IgD-negative memory B cell (primary cell): ENCODE measurements at regions not wholly inside any gene's neighbourhood (a gene's known extent, or its start where the extent isn't known, plus 50 kb on each side); places are given as distances from the start of the nearest gene placed in this dataset.
"Not testable (repeated sequence)": the region's sequence is repeated elsewhere in the genome, so short reads cannot be mapped to it uniquely, and the experiment has no call there.

Experiments
- H3K27ac Mint-ChIP-seq, 3 donors: one replicate each; pipeline ENCODE4 v1.8.0; 2020 to 2022; ENCODE audit warnings: mild to moderate bottlenecking in 3 of 3, mixed read lengths in 3 of 3, moderate library complexity in 1 of 3
- H3K27me3 Mint-ChIP-seq: one replicate; pipeline ENCODE4 v1.8.0; 2021; ENCODE audit warnings: mixed read lengths
- H3K36me3 Mint-ChIP-seq: one replicate; pipeline ENCODE4 v1.8.0; 2020; ENCODE audit warnings: mild to moderate bottlenecking, mixed read lengths
- H3K4me1 Mint-ChIP-seq, 3 donors: one replicate each; pipeline ENCODE4 v1.8.0; 2020 to 2022; ENCODE audit warnings: mixed read lengths in 3 of 3, mild to moderate bottlenecking in 1 of 3
- H3K4me3 Mint-ChIP-seq, 4 donors: one replicate each; pipeline ENCODE4 v1.8.0; 2020 to 2022; ENCODE audit warnings: mild to moderate bottlenecking in 4 of 4, mixed read lengths in 4 of 4, moderate library complexity in 3 of 4
- H3K9me3 Mint-ChIP-seq, 3 donors: one replicate each; pipeline ENCODE4 v1.8.0; 2020 to 2021; ENCODE audit warnings: mixed read lengths in 3 of 3, mild to moderate bottlenecking in 1 of 3

DNA sequence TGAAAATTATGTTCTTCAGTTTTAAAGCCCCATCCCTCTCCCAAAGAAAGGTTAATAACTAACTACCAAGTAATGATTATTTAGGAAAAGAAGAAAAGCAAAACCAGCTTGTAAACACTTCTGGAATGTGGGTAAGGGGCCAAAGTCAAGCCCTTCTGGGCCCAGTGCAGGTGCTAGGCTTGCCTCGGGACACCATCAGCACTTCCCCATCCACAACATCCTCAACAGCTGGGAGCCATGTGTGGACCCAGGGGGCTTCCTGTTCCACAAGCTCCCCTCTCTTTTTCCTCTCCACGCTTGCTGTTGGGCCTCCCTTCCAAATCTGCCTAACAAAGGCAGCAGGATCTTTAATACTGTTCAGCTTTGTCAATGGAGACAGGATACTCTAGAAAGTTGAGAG, 58.4 kb upstream of the CSPG4 start:
- not testable (repeated sequence) for H3K27me3 Mint-ChIP-seq, H3K36me3 Mint-ChIP-seq, H3K27ac Mint-ChIP-seq, H3K4me3 Mint-ChIP-seq, H3K4me1 Mint-ChIP-seq, H3K9me3 Mint-ChIP-seq

- H3K36me3 Mint-ChIP-seq, result no peaks in the 10 kb centered on the region
- no peak overlapping the region for H3K4me3 Mint-ChIP-seq
- H3K9me3 Mint-ChIP-seq, result no peaks in the 10 kb centered on the region
- H3K27ac Mint-ChIP-seq, result peak overlapping the region in 1 of 3 donors; percentile 50
- no peaks in the 10 kb centered on the region for H3K4me1 Mint-ChIP-seq
- no peaks in the 10 kb centered on the region for H3K27me3 Mint-ChIP-seq
Observed at GRCh38 chr15:75770131-75770530, 57.5 kb upstream of the CSPG4 start.

GRCh38 chr15:75768526-75768925, 55.9 kb upstream of the CSPG4 start:
- not testable (repeated sequence) for H3K27ac Mint-ChIP-seq, H3K27me3 Mint-ChIP-seq, H3K36me3 Mint-ChIP-seq

DNA sequence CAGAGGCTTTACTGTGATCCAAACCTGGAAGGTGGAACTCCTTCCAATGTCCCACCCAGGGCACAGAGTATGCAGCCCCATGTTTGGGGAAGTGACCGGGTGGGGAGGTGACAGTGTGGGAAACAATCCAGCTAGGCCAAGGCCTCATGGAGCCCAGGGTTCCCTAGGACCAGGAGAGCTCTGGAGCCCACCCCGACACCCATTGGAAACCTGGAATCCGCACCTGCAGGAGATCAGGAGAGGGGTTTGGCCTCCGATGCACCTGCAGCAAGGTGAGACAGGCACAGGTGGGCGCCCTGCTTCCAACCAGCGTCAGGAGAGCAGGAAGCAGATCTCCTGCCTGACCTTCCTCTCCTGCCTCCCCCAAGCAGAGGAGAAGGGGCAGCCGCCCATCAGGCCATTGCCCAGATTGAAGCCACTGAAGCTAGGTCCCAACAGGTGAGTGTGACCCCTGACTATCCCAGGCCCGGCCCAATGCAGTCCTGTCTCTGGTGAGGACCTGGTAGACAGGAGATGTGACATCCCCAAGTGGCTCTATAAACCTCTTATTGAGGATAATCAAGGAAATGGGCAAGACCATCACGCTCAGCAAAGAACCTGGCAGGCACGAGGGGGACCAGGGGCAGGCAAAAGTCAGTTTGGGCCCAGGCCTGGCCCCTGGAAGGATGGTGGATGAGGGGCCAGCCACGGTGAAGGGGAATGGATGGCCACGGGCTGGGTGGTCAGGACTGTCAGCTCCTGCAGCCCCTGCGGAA, 53.1 kb upstream of the CSPG4 start:
- not testable (repeated sequence) for H3K36me3 Mint-ChIP-seq, H3K27ac Mint-ChIP-seq, H3K4me1 Mint-ChIP-seq, H3K27me3 Mint-ChIP-seq, H3K4me3 Mint-ChIP-seq, H3K9me3 Mint-ChIP-seq

More at GRCh38 chr15:75768526-75768925, 55.9 kb upstream of the CSPG4 start:
- H3K9me3 Mint-ChIP-seq, H3K4me3 Mint-ChIP-seq, H3K4me1 Mint-ChIP-seq: not testable (repeated sequence)

DNA sequence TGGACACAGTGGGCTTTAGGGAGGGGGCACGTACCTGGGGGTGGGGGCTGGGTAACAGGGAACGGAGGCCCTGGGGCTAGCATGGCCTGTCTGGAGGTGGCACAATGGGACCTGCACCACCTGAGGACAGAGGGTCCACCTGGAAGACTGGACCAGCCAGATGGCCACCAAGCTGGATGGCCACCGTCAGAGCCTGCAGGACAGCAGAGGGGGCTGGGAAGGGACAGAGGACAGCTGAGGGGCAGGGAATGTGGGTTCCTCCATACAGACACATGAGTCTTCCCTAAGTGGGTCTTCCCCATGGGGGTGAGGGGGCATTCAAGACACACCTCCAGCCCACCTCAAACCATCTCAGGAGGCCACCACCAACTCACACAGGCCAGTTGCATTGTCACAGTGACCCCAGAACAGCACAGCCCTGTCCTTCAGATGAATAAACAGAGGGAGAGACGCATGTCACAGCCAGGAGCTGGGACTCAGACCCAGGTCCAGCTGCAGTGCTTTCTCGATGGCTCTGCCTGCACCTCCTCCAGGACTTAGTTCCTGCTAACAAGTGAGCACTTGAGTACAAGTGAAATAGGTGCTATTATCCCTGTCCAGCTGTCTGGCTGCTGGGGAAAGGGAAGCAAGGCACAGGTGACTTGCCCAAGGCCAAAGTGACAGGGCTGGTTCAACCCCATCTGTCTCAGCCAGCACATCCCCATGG, 52.4 kb upstream of the CSPG4 start:
- H3K4me3 Mint-ChIP-seq, H3K9me3 Mint-ChIP-seq, H3K36me3 Mint-ChIP-seq, H3K27me3 Mint-ChIP-seq, H3K27ac Mint-ChIP-seq, H3K4me1 Mint-ChIP-seq: not testable (repeated sequence)

DNA sequence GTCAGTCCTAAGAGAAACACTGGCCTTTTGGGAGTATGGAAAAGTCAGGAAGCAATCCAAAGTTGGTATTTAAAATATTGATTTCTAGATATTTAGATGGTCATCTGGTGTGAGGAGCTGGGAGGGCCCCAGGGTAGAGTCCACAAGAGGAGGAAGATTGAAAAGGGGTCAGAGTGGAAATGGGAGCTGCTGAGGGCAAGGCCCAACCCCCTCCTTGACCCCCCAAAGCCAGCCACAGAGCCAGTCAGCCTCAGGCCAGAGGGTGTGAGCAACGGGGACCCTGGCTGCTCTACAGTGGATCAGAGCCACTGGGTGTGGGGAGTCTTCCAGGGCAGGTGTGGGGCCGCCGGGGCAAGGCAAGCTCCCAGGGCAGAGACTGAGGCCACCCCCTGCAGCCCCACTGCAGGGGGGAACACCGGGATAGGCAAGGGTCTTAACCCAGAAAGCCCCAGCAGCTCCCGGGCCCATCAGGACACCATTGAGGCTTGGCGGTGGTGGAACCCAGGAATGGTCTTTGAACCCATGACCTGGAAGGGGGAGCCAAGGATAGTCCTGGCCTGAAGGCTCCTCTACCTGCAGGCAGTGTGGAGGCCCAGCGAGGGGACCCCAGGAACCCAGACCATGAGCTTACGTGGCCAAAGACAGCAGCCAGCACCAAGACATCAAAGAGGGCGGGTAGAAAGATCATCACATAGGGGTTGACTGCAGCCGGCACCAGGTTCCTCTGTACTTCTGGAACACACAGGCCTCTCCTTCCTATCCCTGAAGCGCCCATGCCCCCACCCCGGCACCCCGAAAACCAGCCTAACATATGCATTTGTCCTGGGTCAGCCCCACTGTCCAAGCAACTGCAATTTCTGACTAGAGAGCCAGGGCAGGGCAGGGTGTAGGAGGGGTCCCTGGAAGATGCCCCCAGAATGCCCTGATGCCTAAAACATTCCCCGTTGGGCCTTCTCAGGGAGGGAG, 51.3 kb upstream of the CSPG4 start:
- H3K27me3 Mint-ChIP-seq, H3K4me3 Mint-ChIP-seq, H3K36me3 Mint-ChIP-seq, H3K27ac Mint-ChIP-seq, H3K9me3 Mint-ChIP-seq: not testable (repeated sequence)
- H3K4me1 Mint-ChIP-seq, result peaks cover 7 to 15% (median 7%) of the 10 kb centered on the region in 3 donors

- Mint-ChIP-seq H3K27me3 (peaks cover 5% of the 10 kb centered on the region), H3K4me3 (no peak overlapping the region), H3K36me3 (no peaks in the 10 kb centered on the region), H3K4me1 (peaks cover 7 to 19% (median 9%) of the 10 kb centered on the region in 3 donors), H3K9me3 (no peaks in the 10 kb centered on the region), H3K27ac (no peak overlapping the region)
Observed at GRCh38 chr15:75763137-75763611, 50.5 kb upstream of the CSPG4 start.
